A673 (cell line): ENCODE measurements at regions not wholly inside any gene's neighbourhood (a gene's known extent, or its start where the extent isn't known, plus 50 kb on each side); places are given as distances from the start of the nearest gene placed in this dataset.

ENCODE experiments used
- EZH2 ChIP-seq: fragments of 200-600 bp; sonication (generic); IDR thresholded peaks from 2 replicates; pipeline ENCODE4 v1.6.1; 2017; ENCODE audit warnings: borderline replicate concordance, low read depth, mild to moderate bottlenecking, mixed read lengths, antibody characterized with exemption, low read length; ENCODE audit not compliant: poor library complexity, severe bottlenecking
- TF ChIP-seq, protein P1 (sequence below): fragments of 300-800, 200-600 bp; sonication (generic); conservative IDR thresholded peaks from 2 replicates; pipeline ENCODE4 v1.5.1; 2017; ENCODE audit warnings: low read depth, mild to moderate bottlenecking, antibody characterized with exemption, low read length, moderate library complexity, mixed read lengths

DNA sequence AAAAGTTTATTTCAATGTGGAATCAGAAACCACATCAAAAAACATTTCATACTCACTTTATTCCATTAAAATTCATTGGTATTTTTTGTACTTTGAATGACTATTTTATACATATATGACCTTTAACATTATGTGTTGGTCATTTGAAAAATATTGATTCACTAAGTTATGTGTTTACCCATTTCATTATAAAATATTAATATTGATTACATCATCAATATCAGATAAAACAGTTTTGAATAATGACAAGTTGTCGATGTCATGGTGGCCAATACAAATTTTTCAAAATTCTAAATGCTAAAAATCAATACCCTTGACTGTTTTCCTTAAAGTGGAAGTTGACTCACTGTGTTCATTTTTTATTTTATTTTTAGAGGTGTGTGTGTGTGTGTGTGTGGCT is 239.7 kb upstream of the ROBO1 start:
- TF ChIP-seq, protein P1, sequence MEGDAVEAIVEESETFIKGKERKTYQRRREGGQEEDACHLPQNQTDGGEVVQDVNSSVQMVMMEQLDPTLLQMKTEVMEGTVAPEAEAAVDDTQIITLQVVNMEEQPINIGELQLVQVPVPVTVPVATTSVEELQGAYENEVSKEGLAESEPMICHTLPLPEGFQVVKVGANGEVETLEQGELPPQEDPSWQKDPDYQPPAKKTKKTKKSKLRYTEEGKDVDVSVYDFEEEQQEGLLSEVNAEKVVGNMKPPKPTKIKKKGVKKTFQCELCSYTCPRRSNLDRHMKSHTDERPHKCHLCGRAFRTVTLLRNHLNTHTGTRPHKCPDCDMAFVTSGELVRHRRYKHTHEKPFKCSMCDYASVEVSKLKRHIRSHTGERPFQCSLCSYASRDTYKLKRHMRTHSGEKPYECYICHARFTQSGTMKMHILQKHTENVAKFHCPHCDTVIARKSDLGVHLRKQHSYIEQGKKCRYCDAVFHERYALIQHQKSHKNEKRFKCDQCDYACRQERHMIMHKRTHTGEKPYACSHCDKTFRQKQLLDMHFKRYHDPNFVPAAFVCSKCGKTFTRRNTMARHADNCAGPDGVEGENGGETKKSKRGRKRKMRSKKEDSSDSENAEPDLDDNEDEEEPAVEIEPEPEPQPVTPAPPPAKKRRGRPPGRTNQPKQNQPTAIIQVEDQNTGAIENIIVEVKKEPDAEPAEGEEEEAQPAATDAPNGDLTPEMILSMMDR, result no peak
- no peak for TF ChIP-seq EZH2
